Stimulated activated CD4-positive, alpha-beta T cell treated with anti-CD3 and anti-CD28 coated beads, Interleukin-12 subunit alpha, Interleukin-12 subunit beta, amount 100 ng/mL, for 24 hours (primary cell): ENCODE measurements at regions not wholly inside any gene's neighbourhood (a gene's known extent, or its start where the extent isn't known, plus 50 kb on each side); places are given as distances from the start of the nearest gene placed in this dataset.

Experiments
- DNase-seq, 2 experiments: peaks; one replicate each; pipeline ENCODE4 v3.0.0-alpha.2; 2020; ENCODE audit warnings: low read depth in 2 of 2

- no peak for DNase-seq
Measured at GRCh38 chr12:13680916-13681315, 300.5 kb downstream of the GRIN2B start.

GRCh38 chr12:13676880-13677279, 304.5 kb downstream of the GRIN2B start:
- DNase-seq, result no peak

GRCh38 chr12:13670285-13670866, 311.0 kb downstream of the GRIN2B start:
- DNase-seq, result no peak

- no peak for DNase-seq
Measured at GRCh38 chr12:13668880-13669279, 312.5 kb downstream of the GRIN2B start.

- DNase-seq, result no peak
Measured at GRCh38 chr12:13666806-13667205, 314.6 kb downstream of the GRIN2B start.

- DNase-seq, result peak in 1 of 2 experiments; percentile 6
Measured at GRCh38 chr12:13661005-13661887, 320.2 kb downstream of the GRIN2B start.

- DNase-seq, result no peak
Measured at GRCh38 chr12:13654456-13654855, 326.9 kb downstream of the GRIN2B start.

GRCh38 chr12:13652105-13652504, 329.3 kb downstream of the GRIN2B start:
- DNase-seq, result no peak

GRCh38 chr12:13635709-13636108, 345.7 kb downstream of the GRIN2B start:
- DNase-seq, result no peak

GRCh38 chr12:13631873-13632272, 349.5 kb downstream of the GRIN2B start:
- no peak for DNase-seq

- DNase-seq, result no peak
Measured at GRCh38 chr12:13630354-13630753, 351.0 kb downstream of the GRIN2B start.

- DNase-seq, result no peak
Measured at GRCh38 chr12:13628067-13628466, 353.3 kb downstream of the GRIN2B start.

GRCh38 chr12:13627536-13627935, 353.9 kb downstream of the GRIN2B start:
- no peak for DNase-seq

GRCh38 chr12:13613297-13613696, 368.1 kb downstream of the GRIN2B start:
- no peak for DNase-seq

- no peak for DNase-seq
Measured at GRCh38 chr12:13609894-13610679, 371.3 kb downstream of the GRIN2B start.

GRCh38 chr12:13606290-13606689, 375.1 kb downstream of the GRIN2B start:
- DNase-seq, result no peak

GRCh38 chr12:13603953-13604352, 377.4 kb downstream of the GRIN2B start:
- DNase-seq, result no peak

- DNase-seq, result no peak
Measured at GRCh38 chr12:13602172-13602571, 379.2 kb downstream of the GRIN2B start.

- DNase-seq, result no peak
Measured at GRCh38 chr12:13599176-13599575, 382.2 kb downstream of the GRIN2B start.

- no peak for DNase-seq
Measured at GRCh38 chr12:13597837-13598236, 383.6 kb downstream of the GRIN2B start.

- no peak for DNase-seq
Measured at GRCh38 chr12:13597166-13597565, 384.2 kb downstream of the GRIN2B start.

GRCh38 chr12:13596714-13597113, 384.7 kb downstream of the GRIN2B start:
- DNase-seq, result no peak
